ENCODE measurements at regions not wholly inside any gene's neighbourhood (a gene's known extent, or its start where the extent isn't known, plus 50 kb on each side); places are given as distances from the start of the nearest gene placed in this dataset.

DNA sequence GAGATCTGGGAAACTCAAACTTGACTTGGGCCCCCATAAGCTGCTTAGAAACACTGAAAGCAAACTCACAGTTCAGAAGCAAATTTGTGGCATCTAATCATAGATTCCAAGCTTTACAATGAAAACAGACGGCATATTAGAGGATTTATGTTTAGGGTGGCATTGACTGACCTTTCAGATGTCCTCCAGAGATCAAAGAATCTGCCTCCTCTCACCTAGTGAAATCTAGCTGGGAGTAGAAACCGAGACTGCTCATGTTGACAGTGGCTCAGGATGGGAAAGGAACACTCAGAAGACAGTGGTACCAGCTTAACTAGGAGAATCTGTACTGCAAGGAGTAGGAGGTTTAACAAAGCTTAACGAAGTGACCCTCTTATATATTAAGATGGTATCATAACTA, 345.0 kb downstream of the GXYLT1 start:
- intact Hi-C loops (cut with micrococcal nuclease) (no loop called here), in situ Hi-C loops (cut with MboI) (no loop called here)
- H3K4me3 ChIP-seq = no peak overlapping the region
- no peak for DNase-seq (ENCODE audit: extremely low read depth in 1 of 4, low spot score in 3 of 4)
- H3K9me1 ChIP-seq (ENCODE audit: control insufficient read depth, insufficient read depth, low read length) = no peaks in the 10 kb centered on the region
- H3K27me3 ChIP-seq (ENCODE audit: control insufficient read depth in 2 of 2, insufficient read depth in 2 of 2, low read length in 2 of 2) = no peaks in the 10 kb centered on the region
- ATAC-seq = no peak
- no peak overlapping the region for H3K4me2 ChIP-seq (ENCODE audit: insufficient read depth, low read length)
- WGBS (ENCODE audit: insufficient coverage, low coverage, missing lambda C conversion rate) = 2% methylated on average over 3 of the region's 3 CpGs
- ChIA-PET CTCF (ENCODE audit: low intra/inter-chr PET ratio) (no interaction called here), POLR2A (no interaction called here)
- no peaks in the 10 kb centered on the region for H3K36me3 ChIP-seq (ENCODE audit: control insufficient read depth, insufficient read depth, low read length)
- no peaks in the 10 kb centered on the region for H4K20me1 ChIP-seq (replicated peaks; ENCODE audit: control insufficient read depth, insufficient read depth, low read length)
- H3K9ac ChIP-seq (ENCODE audit: insufficient read depth in 1 of 2, low read depth in 2 of 2, low read length in 2 of 2) = no peak overlapping the region
- H3K9me3 ChIP-seq (replicated peaks; ENCODE audit: control insufficient read depth, insufficient read depth, low read depth, low read length) = no peaks in the 10 kb centered on the region
- no peaks in the 10 kb centered on the region for H3K79me2 ChIP-seq (ENCODE audit: control insufficient read depth, insufficient read depth, low read length)
- no peak for FAIRE-seq
- H3K4me1 ChIP-seq (replicated peaks in 1 of 2; ENCODE audit: control insufficient read depth in 2 of 2, insufficient read depth in 2 of 2, low read length in 2 of 2) = no peaks in the 10 kb centered on the region
- no TSS peak for BruUV-seq (replicated peaks)
- H3K27ac ChIP-seq (ENCODE audit: extremely low read depth, low read depth, low read length) = no peak overlapping the region
- no peak overlapping the region for H2AFZ ChIP-seq (ENCODE audit: low read depth, low read length)
- no peak for TF ChIP-seq RBBP5 (IDR thresholded peaks at IDR 0.05; ENCODE audit: borderline replicate concordance, insufficient read depth, low read length, poor library complexity, severe bottlenecking)
- TF ChIP-seq ZNF316 (IDR thresholded peaks at IDR 0.05) = no peak
- TF ChIP-seq ZNF75A (CRISPR knock-in tag; IDR thresholded peaks at IDR 0.05) = no peak
- TF ChIP-seq L3MBTL2 (IDR thresholded peaks at IDR 0.05) = no peak
- TF ChIP-seq CTCFL (IDR thresholded peaks at IDR 0.05; ENCODE audit: borderline replicate concordance, insufficient read depth, low read depth, low read length, poor library complexity, severe bottlenecking) = no peak
- TF ChIP-seq SMARCE1 (IDR thresholded peaks at IDR 0.05) = no peak
- TF ChIP-seq, protein P1, sequence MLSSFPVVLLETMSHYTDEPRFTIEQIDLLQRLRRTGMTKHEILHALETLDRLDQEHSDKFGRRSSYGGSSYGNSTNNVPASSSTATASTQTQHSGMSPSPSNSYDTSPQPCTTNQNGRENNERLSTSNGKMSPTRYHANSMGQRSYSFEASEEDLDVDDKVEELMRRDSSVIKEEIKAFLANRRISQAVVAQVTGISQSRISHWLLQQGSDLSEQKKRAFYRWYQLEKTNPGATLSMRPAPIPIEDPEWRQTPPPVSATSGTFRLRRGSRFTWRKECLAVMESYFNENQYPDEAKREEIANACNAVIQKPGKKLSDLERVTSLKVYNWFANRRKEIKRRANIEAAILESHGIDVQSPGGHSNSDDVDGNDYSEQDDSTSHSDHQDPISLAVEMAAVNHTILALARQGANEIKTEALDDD (IDR thresholded peaks at IDR 0.05) = no peak
- TF ChIP-seq BRD9 (IDR thresholded peaks at IDR 0.05; ENCODE audit: low read depth, partially characterized antibody) = no peak
- TF ChIP-seq, protein P2, sequence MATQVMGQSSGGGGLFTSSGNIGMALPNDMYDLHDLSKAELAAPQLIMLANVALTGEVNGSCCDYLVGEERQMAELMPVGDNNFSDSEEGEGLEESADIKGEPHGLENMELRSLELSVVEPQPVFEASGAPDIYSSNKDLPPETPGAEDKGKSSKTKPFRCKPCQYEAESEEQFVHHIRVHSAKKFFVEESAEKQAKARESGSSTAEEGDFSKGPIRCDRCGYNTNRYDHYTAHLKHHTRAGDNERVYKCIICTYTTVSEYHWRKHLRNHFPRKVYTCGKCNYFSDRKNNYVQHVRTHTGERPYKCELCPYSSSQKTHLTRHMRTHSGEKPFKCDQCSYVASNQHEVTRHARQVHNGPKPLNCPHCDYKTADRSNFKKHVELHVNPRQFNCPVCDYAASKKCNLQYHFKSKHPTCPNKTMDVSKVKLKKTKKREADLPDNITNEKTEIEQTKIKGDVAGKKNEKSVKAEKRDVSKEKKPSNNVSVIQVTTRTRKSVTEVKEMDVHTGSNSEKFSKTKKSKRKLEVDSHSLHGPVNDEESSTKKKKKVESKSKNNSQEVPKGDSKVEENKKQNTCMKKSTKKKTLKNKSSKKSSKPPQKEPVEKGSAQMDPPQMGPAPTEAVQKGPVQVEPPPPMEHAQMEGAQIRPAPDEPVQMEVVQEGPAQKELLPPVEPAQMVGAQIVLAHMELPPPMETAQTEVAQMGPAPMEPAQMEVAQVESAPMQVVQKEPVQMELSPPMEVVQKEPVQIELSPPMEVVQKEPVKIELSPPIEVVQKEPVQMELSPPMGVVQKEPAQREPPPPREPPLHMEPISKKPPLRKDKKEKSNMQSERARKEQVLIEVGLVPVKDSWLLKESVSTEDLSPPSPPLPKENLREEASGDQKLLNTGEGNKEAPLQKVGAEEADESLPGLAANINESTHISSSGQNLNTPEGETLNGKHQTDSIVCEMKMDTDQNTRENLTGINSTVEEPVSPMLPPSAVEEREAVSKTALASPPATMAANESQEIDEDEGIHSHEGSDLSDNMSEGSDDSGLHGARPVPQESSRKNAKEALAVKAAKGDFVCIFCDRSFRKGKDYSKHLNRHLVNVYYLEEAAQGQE (IDR thresholded peaks at IDR 0.05; ENCODE audit: borderline replicate concordance) = no peak
- TF ChIP-seq, protein P2 (CRISPR knock-in tag; IDR thresholded peaks at IDR 0.05; ENCODE audit: low read depth) = no peak
- TF ChIP-seq IRF9 (tag; IDR thresholded peaks at IDR 0.05) = no peak
- TF ChIP-seq ASH1L (IDR thresholded peaks at IDR 0.05; ENCODE audit: borderline replicate concordance, low read depth, partially characterized antibody) = no peak

Data from K562 (cell line).